HepG2 (cell line): ENCODE measurements at regions not wholly inside any gene's neighbourhood (a gene's known extent, or its start where the extent isn't known, plus 50 kb on each side); places are given as distances from the start of the nearest gene placed in this dataset.

Source experiments
- ATAC-seq: fragments of 200-7000 bp; cut with Tn5 transposase; 3 replicates; pipeline ENCODE4 v1.9.1; 2020; ENCODE audit warnings: mild to moderate bottlenecking, moderate library complexity
- BruUV-seq: library from RNA; stranded (reverse); fragments of 400-500 nt; replicated peaks from 2 replicates; lab custom pipeline; 2021; lab: Mats Ljungman, UMichigan
- CTCF ChIA-PET: fragments of 300-600 bp; formaldehyde crosslinking; extraction: SDS; loops from one replicate; lab custom pipeline; 2021; ENCODE audit warnings: low total read pairs, inconsistent platforms, low intra/inter-chr PET ratio; lab: Yijun Ruan, JAX
- POLR2A ChIA-PET: fragments of 350-600 bp; sonication (Branson Sonifier 250); formaldehyde crosslinking; loops from one replicate; lab custom pipeline; 2020; ENCODE audit warnings: antibody characterized with exemption, inconsistent platforms; lab: Yijun Ruan, JAX
- DNase-seq: peaks from one replicate; pipeline ENCODE4 v3.0.0-alpha.2; 2015; ENCODE audit warnings: low spot score
- FAIRE-seq: peaks from 3 replicates; lab custom pipeline; 2011; peaks lifted over from hg19 to GRCh38; lab: Jason Lieb, UNC
- H2AFZ ChIP-seq: one replicate; pipeline ENCODE4 v1.6.1; 2011; ENCODE audit warnings: low read length, inconsistent platforms
- H3K27ac ChIP-seq: fragments of 300-600 bp; 3 replicates; pipeline ENCODE4 v1.8.0; 2011; ENCODE audit warnings: mixed run types, mild to moderate bottlenecking, mixed read lengths, low read length, inconsistent platforms; ENCODE audit not compliant: insufficient read depth; ENCODE audit errors: extremely low read length
- H3K27me3 ChIP-seq, 2 experiments: fragments of 200-600 bp in 1 of 2; 2 replicates in 1 of 2; 3 replicates in 1 of 2; pipeline versions ENCODE4 v1.6.0 to v1.8.0; 2011; ENCODE audit warnings: low read length in 2 of 2, mild to moderate bottlenecking in 2 of 2, moderate library complexity in 2 of 2, inconsistent platforms in 1 of 2; ENCODE audit not compliant: insufficient read depth in 2 of 2, control insufficient read depth in 1 of 2
- H3K36me3 ChIP-seq, 2 experiments: fragments of 200-600 bp in 1 of 2; replicated peaks in 1 of 2; 2 replicates in 1 of 2; 3 replicates in 1 of 2; pipeline versions ENCODE4 v1.5.1 to v1.8.0; 2011; ENCODE audit warnings: low read length in 2 of 2, inconsistent platforms in 1 of 2; ENCODE audit not compliant: insufficient read depth in 2 of 2, control insufficient read depth in 1 of 2
- H3K4me1 ChIP-seq: 2 replicates; pipeline ENCODE4 v1.5.1; 2012; ENCODE audit warnings: low read length, inconsistent platforms; ENCODE audit not compliant: insufficient read depth
- H3K4me2 ChIP-seq: 2 replicates; pipeline ENCODE4 v1.6.0; 2011; ENCODE audit warnings: low read depth, low read length, inconsistent platforms
- H3K4me3 ChIP-seq, 3 experiments: fragments of 200-600 bp in 1 of 3; sonication (generic), shearing (Covaris generic) in 1 of 3; replicated peaks in 1 of 3; 2 replicates each; pipeline ENCODE4 v1.5.1; 2011 to 2016; ENCODE audit warnings: low read length in 3 of 3, inconsistent platforms in 2 of 3, low read depth in 2 of 3, mild to moderate bottlenecking in 2 of 3, control low read depth in 1 of 3, mixed read lengths in 1 of 3; ENCODE audit not compliant: insufficient read depth in 1 of 3
- H3K79me2 ChIP-seq: one replicate; pipeline ENCODE4 v1.6.1; 2011; ENCODE audit warnings: low read length, inconsistent platforms; ENCODE audit not compliant: insufficient read depth
- H3K9ac ChIP-seq: 2 replicates; pipeline ENCODE4 v1.6.0; 2011; ENCODE audit warnings: mild to moderate bottlenecking, low read depth, low read length, inconsistent platforms; ENCODE audit not compliant: insufficient read depth
- H3K9me3 ChIP-seq: 2 replicates; pipeline ENCODE4 v1.5.1; 2012; ENCODE audit warnings: mild to moderate bottlenecking, low read length
- H4K20me1 ChIP-seq: 2 replicates; pipeline ENCODE4 v1.6.0; 2011; ENCODE audit warnings: inconsistent platforms, mild to moderate bottlenecking, low read length, moderate library complexity; ENCODE audit not compliant: insufficient read depth
- ATF3 ChIP-seq: sonication (generic); formaldehyde crosslinking; IDR thresholded peaks from 2 replicates; pipeline ENCODE4 v1.4.0; 2020; ENCODE audit warnings: missing genetic modification reagents
- JDP2 ChIP-seq: sonication (generic); formaldehyde crosslinking; IDR thresholded peaks from 2 replicates; pipeline ENCODE4 v1.8.1; 2022; ENCODE audit warnings: missing genetic modification reagents, borderline replicate concordance
- JUNB ChIP-seq: sonication (generic); formaldehyde crosslinking; IDR thresholded peaks from 2 replicates; pipeline ENCODE4 v1.8.0; 2022; ENCODE audit warnings: missing genetic modification reagents, mild to moderate bottlenecking, borderline replicate concordance
- MTF2 ChIP-seq: sonication (generic); formaldehyde crosslinking; IDR thresholded peaks from 2 replicates; pipeline ENCODE4 v1.5.0; 2020; ENCODE audit warnings: missing genetic modification reagents, borderline replicate concordance
- NR3C1 ChIP-seq: sonication (generic); formaldehyde crosslinking; IDR thresholded peaks from 2 replicates; pipeline ENCODE4 v1.4.0; 2020; ENCODE audit warnings: missing genetic modification reagents
- PRMT3 ChIP-seq: sonication (generic); formaldehyde crosslinking; IDR thresholded peaks from 2 replicates; pipeline ENCODE4 v1.8.1; 2022; ENCODE audit warnings: low read depth, mild to moderate bottlenecking, moderate library complexity, missing genetic modification reagents, borderline replicate concordance
- RBAK ChIP-seq: sonication (generic); formaldehyde crosslinking; IDR thresholded peaks from 2 replicates; pipeline ENCODE4 v1.5.1; 2020; ENCODE audit warnings: mild to moderate bottlenecking, missing genetic modification reagents
- SIX1 ChIP-seq: sonication (generic); formaldehyde crosslinking; IDR thresholded peaks from 2 replicates; pipeline ENCODE4 v1.4.0; 2020; ENCODE audit warnings: missing genetic modification reagents, borderline replicate concordance
- SYNCRIP ChIP-seq: fragments of 200-400 bp; formaldehyde crosslinking; IDR thresholded peaks from 2 replicates; pipeline ENCODE4 v1.6.1; 2018; ENCODE audit warnings: mild to moderate bottlenecking, low read depth, low read length; ENCODE audit not compliant: insufficient read depth
- TGIF2 ChIP-seq: IDR thresholded peaks from 2 replicates; pipeline ENCODE4 v1.6.1; 2016; ENCODE audit warnings: control low read depth, missing compliant biosample characterization
- ZFX ChIP-seq: sonication (generic); formaldehyde crosslinking; IDR thresholded peaks from 2 replicates; pipeline ENCODE4 v1.4.0; 2020; ENCODE audit warnings: mild to moderate bottlenecking, low read depth, missing genetic modification reagents, moderate library complexity
- ZNF17 ChIP-seq: sonication (generic); formaldehyde crosslinking; IDR thresholded peaks from 2 replicates; pipeline ENCODE4 v1.5.0; 2020; ENCODE audit warnings: mild to moderate bottlenecking, missing genetic modification reagents
- ZNF558 ChIP-seq: sonication (generic); formaldehyde crosslinking; IDR thresholded peaks from 2 replicates; pipeline ENCODE4 v1.9.0; 2022; ENCODE audit warnings: mild to moderate bottlenecking, missing genetic modification reagents, borderline replicate concordance
- ZNF576 ChIP-seq: sonication (generic); formaldehyde crosslinking; IDR thresholded peaks from 2 replicates; pipeline ENCODE4 v1.4.0; 2020; ENCODE audit warnings: mild to moderate bottlenecking, missing genetic modification reagents
- in situ Hi-C: cut with HindIII; loops from 2 replicates; pipeline ENCODE4 v1.10.0; 2017; ENCODE audit warnings: low pct_unique_long_range_greater_than_20kb; ENCODE audit not compliant: extremely low pct_ligation_motif_present
- intact Hi-C: fragments of 100-400 bp; cut with micrococcal nuclease; formaldehyde crosslinking; loops from one replicate; pipeline ENCODE4 v1.10.0; 2022; ENCODE audit not compliant: unreplicated experiment
- TF ChIP-seq, protein P1 (sequence below): sonication (generic); formaldehyde crosslinking; IDR thresholded peaks from 2 replicates; pipeline ENCODE4 v1.4.0; 2020; ENCODE audit warnings: mild to moderate bottlenecking, missing genetic modification reagents

- in situ Hi-C loops, result no loop called here
- no peaks in the 10 kb centered on the region for H3K36me3 ChIP-seq
- no peaks in the 10 kb centered on the region for H3K4me1 ChIP-seq
- FAIRE-seq, result no peak
- H4K20me1 ChIP-seq, result no peaks in the 10 kb centered on the region
- no peak overlapping the region for H3K4me3 ChIP-seq
- TF ChIP-seq ZFX (CRISPR knock-in tag), result no peak
- no peak for TF ChIP-seq JUNB (CRISPR knock-in tag)
- no peak for TF ChIP-seq ZNF558 (CRISPR knock-in tag)
- no peak for TF ChIP-seq MTF2
- TF ChIP-seq RBAK (CRISPR knock-in tag), result no peak
- no peak for TF ChIP-seq SIX1 (CRISPR knock-in tag)
- no peak for TF ChIP-seq ATF3 (CRISPR knock-in tag)
- TF ChIP-seq NR3C1, result no peak
- TF ChIP-seq, protein P1, sequence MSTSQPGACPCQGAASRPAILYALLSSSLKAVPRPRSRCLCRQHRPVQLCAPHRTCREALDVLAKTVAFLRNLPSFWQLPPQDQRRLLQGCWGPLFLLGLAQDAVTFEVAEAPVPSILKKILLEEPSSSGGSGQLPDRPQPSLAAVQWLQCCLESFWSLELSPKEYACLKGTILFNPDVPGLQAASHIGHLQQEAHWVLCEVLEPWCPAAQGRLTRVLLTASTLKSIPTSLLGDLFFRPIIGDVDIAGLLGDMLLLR (CRISPR knock-in tag), result no peak
- no peak for TF ChIP-seq ZNF17 (CRISPR knock-in tag)
- no peak for TF ChIP-seq TGIF2 (CRISPR knock-in tag)
- TF ChIP-seq SYNCRIP, result no peak
- TF ChIP-seq ZNF576 (CRISPR knock-in tag), result no peak
- TF ChIP-seq PRMT3 (CRISPR knock-in tag), result no peak
- no peak for TF ChIP-seq JDP2 (CRISPR knock-in tag)
- TF ChIP-seq, all 625 proteins: peak for 0
- no peaks in the 10 kb centered on the region for H3K9me3 ChIP-seq
- H3K9ac ChIP-seq, result no peak overlapping the region
- no TSS peak for BruUV-seq
- ChIA-PET POLR2A (no interaction called here), CTCF (no interaction called here)
- ATAC-seq (no peak), DNase-seq (no peak)
- H3K79me2 ChIP-seq, result no peaks in the 10 kb centered on the region
- H3K27ac ChIP-seq, result no peak overlapping the region
- intact Hi-C loops, result no loop called here
- no peak overlapping the region for H3K4me2 ChIP-seq
- no peak overlapping the region for H2AFZ ChIP-seq
- no peaks in the 10 kb centered on the region for H3K27me3 ChIP-seq
Measured at GRCh38 chr1:194174528-194174927, 988.1 kb upstream of the B3GALT2 start.
